ENCODE measurements at regions not wholly inside any gene's neighbourhood (a gene's known extent, or its start where the extent isn't known, plus 50 kb on each side); places are given as distances from the start of the nearest gene placed in this dataset.
"Not testable (repeated sequence)": the region's sequence is repeated elsewhere in the genome, so short reads cannot be mapped to it uniquely, and the experiment has no call there.

GRCh38 chr4:111040904-111041303 is 418.0 kb upstream of the PITX2 start:
- no peak for DNase-seq

DNA sequence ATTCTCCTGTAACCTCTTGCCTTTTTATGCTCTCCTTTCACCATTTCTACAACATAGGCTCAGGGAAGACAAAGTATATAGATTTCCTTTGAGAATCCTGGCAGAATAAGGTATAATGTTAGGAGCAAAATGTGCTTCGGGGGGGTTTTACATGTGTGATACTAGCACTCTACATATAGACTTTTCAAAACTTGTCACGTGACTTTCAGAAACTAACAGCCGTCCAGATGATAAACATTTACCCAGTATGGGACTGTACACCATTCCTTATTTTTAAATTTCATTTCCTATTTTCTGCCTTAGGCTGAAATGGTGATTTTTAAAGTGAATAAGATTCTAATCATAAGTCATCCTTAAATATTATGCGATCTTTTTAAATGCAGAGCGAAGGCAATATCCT is 420.4 kb upstream of the PITX2 start:
- no peak for DNase-seq

- DNase-seq, result no peak
Measured at GRCh38 chr4:111045992-111046391, 423.1 kb upstream of the PITX2 start.

DNA sequence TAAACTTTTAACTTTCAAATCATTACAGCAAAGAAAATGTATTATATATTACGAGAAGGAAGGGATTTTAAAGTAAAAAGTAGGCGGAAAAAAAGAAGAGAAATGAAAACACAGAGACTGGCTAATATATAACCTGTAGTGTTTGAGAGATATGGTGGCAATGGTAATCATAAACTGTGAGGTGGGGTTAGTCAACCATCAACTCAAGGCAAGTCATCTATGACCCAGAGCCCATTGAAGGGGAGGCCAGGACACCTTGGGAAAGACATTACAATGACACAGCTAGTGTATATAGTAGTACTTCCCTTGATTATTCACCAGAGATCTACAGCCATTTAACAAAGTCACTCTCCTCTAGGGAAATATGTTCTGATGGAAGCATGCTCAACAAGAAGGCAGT is 423.9 kb upstream of the PITX2 start:
- DNase-seq, result no peak

DNA sequence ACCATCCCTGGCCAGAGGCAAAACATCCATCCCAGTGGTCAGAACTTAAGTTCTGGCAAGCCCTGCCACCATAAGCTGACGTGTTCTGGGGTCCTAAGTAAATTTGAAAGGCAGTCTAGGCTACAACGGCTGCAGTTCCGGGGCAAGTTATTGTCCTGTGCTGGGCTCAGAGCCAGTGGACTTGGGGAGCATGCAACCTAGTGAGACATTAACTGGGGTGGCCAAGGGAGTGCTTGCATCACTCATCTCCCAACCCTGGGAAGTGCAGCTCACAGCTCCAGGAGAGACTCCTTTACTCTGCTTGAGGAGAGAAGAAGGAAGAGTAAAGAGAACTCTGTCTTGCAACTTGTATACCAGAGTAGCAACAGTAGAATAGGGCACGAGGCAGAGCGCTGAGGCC is 425.4 kb upstream of the PITX2 start:
- no peak for DNase-seq

DNA sequence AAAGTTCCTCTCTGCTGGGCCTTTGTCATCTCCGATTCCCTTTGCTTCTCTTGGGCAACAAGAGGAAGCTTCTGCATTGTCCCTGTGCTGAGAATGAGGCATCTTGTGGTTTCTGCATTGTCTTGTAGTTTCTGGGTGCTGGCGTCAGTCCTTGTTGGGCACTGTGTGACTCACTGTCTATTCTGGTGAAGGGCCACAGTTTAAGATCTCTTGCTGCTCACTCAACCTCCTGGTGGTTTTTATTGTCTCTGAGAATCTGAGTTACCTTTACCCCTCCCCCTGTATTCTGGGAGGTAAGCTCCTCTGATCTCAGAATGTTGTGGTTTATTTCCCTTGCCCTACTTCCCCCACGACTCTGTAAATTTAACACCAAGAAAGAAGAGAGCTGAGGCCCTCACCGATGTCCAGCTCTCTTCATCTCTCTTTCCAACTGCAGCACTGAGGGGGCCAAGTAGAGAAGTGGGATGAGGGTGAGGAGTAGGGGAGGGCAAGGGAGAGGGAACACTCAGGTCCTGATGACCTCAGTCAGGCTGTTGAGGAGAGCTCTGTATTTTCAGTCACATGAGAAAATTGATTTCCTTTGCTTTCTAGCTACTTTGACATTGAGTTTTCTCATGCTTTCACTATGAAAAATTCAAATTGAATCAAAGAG is 441.6 kb upstream of the PITX2 start:
- DNase-seq, result peak; percentile 88

- peak; percentile 18 for DNase-seq
Measured at GRCh38 chr4:111066001-111066400, 443.1 kb upstream of the PITX2 start.

- DNase-seq, result peak; percentile 56
Measured at GRCh38 chr4:111066447-111066846, 443.6 kb upstream of the PITX2 start.

GRCh38 chr4:111066887-111067286 is 444.0 kb upstream of the PITX2 start:
- DNase-seq, result peak; percentile 73

DNA sequence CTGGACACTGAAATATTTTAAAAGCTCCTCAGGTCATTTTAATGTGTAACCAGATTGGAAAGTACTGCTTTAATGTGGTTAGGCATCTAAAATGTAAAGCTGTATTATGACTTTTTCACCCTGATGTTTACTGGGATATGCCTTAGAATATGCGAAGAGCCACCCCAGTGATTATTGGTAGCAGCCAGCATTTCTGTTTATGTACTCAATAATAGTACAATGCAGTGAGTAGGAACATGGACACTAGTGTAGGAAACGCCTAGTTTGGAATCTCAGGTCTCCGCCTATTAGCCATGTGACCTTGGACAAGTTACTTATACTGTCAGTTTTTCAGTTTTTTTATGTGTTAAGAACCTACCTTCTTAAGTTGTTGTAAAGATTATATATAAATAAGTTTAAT is 446.0 kb upstream of the PITX2 start:
- no peak for DNase-seq

DNA sequence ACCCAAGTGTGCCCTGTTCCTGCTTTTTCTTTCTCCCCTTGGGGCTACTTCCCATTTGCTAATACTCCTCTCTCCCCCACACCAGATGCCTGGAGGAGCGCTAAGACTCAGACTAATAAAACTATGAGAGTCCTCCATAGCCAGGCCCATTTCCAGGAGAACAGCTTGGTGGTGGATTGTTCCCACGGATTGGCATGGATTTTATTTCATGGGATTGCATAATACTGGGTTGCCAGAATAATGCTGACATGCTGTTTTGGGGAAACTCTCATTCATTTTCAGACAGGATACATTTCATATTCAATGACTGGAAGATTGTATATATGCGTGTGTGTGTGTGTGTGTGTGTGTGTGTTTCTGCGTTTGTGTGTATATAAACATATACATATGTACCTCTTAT is 447.5 kb upstream of the PITX2 start:
- peak; percentile 4 for DNase-seq

- no peak for DNase-seq
Measured at GRCh38 chr4:111074523-111075114, 451.7 kb upstream of the PITX2 start.

DNA sequence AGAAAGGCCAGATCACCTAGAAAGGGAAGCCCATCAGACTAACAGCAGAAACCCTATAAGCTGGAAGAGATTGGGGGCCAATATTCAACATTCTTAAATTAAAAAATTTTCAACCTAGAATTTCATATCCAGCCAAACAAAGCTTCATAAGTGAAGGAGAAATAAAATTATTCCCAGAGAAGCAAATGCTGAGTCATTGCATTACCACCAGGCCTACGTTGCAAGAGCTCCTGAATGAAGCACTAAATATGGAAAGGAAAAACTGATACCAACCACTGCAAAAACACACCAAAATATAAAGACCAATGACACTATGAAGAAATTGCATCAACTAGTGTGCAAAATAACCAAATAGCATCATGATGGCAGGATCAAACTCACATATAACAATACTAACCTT is 453.4 kb upstream of the PITX2 start:
- not testable (repeated sequence) for DNase-seq

DNA sequence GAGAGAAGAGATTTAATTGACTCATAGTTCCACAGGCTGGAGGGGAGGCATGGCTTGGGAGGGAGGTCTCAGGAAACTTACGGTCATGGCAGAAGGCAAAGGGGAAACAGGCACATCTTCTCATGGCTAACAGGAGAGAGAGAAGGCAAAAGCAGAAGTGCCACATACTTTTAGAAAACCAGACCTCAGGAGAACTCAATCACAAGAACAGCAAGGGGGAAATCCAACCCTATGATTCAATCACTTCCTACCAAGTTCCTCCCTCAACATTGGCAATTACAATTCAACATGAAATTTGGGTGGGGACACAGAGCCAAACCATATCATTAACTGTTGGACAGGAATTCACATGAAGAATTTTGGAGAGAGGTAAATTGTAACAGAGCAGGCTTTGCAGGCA is 485.3 kb upstream of the PITX2 start:
- no peak for DNase-seq

GRCh38 chr4:111113591-111113990 is 490.7 kb upstream of the PITX2 start:
- peak; percentile 12 for DNase-seq

GRCh38 chr4:111115881-111116280 is 493.0 kb upstream of the PITX2 start:
- no peak for DNase-seq

DNA sequence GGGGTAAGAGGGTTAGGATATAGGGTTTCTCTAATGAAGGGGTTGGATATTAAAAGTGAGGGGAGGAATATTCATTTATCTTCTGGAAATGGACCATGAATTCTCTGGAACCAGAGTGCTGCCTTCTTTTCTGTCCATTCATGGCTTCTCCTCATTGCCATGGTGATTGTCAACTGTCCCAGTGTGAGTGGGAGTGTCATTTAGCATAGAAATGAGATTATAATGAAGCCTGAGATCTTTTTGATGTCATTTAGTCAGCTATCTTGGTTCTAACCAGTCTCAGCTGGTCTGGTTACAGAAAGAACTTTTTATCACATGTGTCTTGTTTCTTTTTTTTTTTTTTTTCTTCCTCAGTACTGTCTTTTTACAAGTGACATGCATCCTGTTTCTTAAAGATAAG is 497.3 kb upstream of the PITX2 start:
- DNase-seq, result no peak

GRCh38 chr4:111126340-111126739 is 503.5 kb upstream of the PITX2 start:
- DNase-seq, result no peak

DNA sequence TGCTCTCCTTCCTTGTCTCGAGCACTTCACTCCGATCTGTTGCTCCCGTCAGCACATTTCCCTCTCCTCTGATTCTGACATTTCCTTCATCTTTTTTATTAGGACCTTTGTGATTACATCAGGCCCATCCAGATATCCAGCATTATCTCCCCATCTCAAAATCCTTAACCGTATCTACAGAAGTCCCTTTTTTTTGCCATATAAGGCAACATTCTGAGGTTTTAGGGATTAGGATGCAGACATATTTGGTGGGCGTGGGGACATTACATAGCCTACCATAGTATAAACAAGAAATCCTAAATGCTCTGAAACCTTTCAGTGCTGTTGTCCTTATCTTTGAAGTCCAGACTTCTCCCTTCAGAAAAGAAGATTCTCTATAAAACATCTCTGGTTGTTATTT is 505.0 kb upstream of the PITX2 start:
- peak; percentile 20 for DNase-seq

- DNase-seq, result no peak
Measured at GRCh38 chr4:111128327-111128726, 505.4 kb upstream of the PITX2 start.

- peak; percentile 48 for DNase-seq
Measured at GRCh38 chr4:111136438-111136837, 513.6 kb upstream of the PITX2 start.

DNA sequence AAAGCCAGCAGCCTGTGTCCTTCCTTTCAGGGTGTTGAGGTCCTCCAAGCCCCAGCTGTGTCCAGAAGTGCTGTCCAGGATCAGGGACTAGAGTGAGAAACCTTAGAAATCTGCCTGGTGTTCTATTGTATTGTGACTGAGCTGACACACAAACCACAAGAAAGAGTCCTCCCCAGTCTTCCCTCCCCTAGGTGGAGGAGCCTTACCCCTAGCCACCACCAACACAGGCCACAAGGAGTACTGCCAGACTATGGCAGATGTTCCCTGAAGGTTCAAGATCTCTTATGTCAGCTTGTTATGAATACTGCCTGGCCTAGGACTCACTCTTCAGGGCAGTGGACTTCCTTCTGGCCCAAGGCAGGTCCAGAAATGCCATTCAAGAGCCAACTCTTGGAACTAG is 514.1 kb upstream of the PITX2 start:
- no peak for DNase-seq

DNA sequence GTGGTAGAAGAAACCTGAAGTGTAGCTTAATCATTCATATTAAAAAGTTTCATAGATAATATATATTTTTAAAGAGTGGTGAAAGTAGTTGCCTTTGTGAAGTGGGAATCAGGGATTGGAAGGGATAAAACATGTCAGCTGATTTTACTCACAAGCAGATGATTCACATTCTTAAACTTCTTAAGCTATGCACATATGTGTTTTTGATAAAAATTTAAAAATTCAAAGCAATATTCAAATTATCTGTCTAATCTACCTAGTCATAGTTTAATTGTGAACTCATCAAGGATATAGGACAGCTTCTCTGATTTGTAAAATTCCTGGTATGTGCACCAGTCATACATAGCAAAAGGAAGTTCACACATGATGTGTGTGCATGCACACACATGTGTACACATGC is 520.6 kb upstream of the PITX2 start:
- no peak for DNase-seq

GRCh38 chr4:111154934-111155333 is 532.1 kb upstream of the PITX2 start:
- no peak for DNase-seq

GRCh38 chr4:111164556-111164955 is 541.7 kb upstream of the PITX2 start:
- DNase-seq, result not testable (repeated sequence)

Data from fibroblast of skin of abdomen (primary cell).